Ovary (tissue), 7 donors: ENCODE measurements at regions not wholly inside any gene's neighbourhood (a gene's known extent, or its start where the extent isn't known, plus 50 kb on each side); places are given as distances from the start of the nearest gene placed in this dataset.

ENCODE experiments used
- DNase-seq, 5 donors: peaks; one replicate each; pipeline ENCODE4 v3.0.0-alpha.2; 2019 to 2020
- H3K27ac ChIP-seq, 2 donors: fragments of 200-600 bp; one replicate each; pipeline versions ENCODE4 v1.5.1 to v1.8.0; 2019 to 2022
- H3K27me3 ChIP-seq: fragments of 200-600 bp; one replicate; pipeline ENCODE4 v1.8.0; 2022
- H3K36me3 ChIP-seq: fragments of 200-600 bp; sonication (generic); one replicate; pipeline ENCODE4 v1.5.1; 2019
- H3K4me1 ChIP-seq: one replicate; pipeline ENCODE4 v1.8.1; 2013; ENCODE audit warnings: mild to moderate bottlenecking, moderate library complexity; ENCODE audit not compliant: insufficient read depth
- H3K4me3 ChIP-seq: fragments of 200-600 bp; sonication (generic); one replicate; pipeline ENCODE4 v1.5.1; 2017
- H3K9me3 ChIP-seq, 2 donors: fragments of 200-600 bp in 1 of 2; sonication (generic) in 1 of 2; one replicate each; pipeline versions ENCODE4 v1.5.1 to v1.8.1; 2013 to 2019; ENCODE audit warnings: mild to moderate bottlenecking in 1 of 2, moderate library complexity in 1 of 2
- EP300 ChIP-seq: sonication (generic); formaldehyde crosslinking; IDR thresholded peaks from one replicate; pipeline ENCODE4 v1.6.1; 2017; ENCODE audit warnings: antibody characterized with exemption
- POLR2A ChIP-seq: fragments of 450-650 bp; IDR thresholded peaks from one replicate; pipeline ENCODE4 v1.6.1; 2017; ENCODE audit warnings: antibody characterized with exemption, mild to moderate bottlenecking, moderate library complexity
- WGBS, 3 donors: extraction: QIAGEN DNeasy Blood & Tissue Kit in 1 of 3; methylation state at CpG; one replicate each; pipeline versions ENCODE4 v1.1.5 to v1.1.7; 2013 to 2017; 5-methylcytosine and 5-hydroxymethylcytosine counted together
- intact Hi-C, 4 donors: fragments of 100-400 bp; cut with DNase I; formaldehyde crosslinking; loops; one replicate each; pipeline versions ENCODE4 v1.11.0 to v1.15.1; 2022 to 2023
- TF ChIP-seq, protein P1 (sequence below), 3 donors: fragments of 450-650 bp in 2 of 3; fragments of 200-600 bp in 1 of 3; IDR thresholded peaks; one replicate each; pipeline versions ENCODE4 v1.5.1 to v1.8.0; 2016 to 2022; ENCODE audit warnings: antibody characterized with exemption in 3 of 3, mild to moderate bottlenecking in 1 of 3
- donor health status: DM: no; HTN: no; CAD: no; lungs with moderate emphysema.
- donor health status: DM: no; HTN: no; CAD: no.
- donor health status: Bipolar disorder and iron deficiency.
- donor health status: DM: no; HTN: no; CAD: no.
- donor health status: DM: yes; HTN: yes; CAD: no.

DNA sequence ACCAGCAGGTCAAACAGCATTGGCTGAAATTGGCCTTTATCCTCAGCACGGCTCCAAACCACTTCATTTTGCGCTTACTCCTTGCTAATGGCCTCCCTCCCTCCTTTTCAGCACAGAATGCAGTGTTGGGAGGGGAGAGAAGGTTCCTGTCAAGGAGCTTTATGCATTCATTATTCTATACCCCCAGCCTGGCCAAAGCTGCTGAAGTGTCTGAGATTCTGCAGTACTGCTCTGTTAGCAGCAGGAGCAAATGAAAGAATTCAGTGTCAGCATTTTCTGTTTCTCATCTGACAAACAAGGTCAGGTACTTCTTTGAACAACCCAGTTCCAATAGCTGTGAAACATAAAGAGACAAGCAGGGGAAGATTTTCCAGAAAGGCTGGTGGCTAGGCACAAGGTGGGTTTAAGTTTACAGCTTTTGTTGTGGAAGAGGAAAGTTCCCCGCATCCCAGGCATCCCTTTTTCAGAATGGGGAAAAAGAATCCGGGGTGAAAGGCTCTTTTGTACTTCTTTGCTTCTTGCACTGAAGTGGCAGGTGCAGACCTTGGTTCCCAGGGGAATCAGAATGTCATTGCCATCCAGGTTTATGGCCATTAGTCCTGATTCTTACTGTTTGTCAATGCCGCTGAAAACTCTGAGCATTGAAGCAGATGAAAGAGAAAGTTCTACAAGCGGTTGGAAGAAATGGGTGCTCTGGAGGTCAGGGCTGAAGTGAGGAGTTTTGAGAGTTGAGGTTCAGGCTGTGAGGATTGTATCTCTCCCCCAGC, 109.3 kb upstream of the APC start:
- no peak for DNase-seq
- 25 to 47% (median 32%) methylated on average over 6 of the region's 6 CpGs for WGBS, 3 donors
- Histone ChIP-seq H3K36me3 (no peaks in the 10 kb centered on the region), H3K27me3 (no peaks in the 10 kb centered on the region), H3K4me3 (no peak overlapping the region), H3K27ac (no peak overlapping the region), H3K4me1 (peaks cover 4% of the 10 kb centered on the region), H3K9me3 (no peaks in the 10 kb centered on the region)
- intact Hi-C loops, result no loop called here
- TF ChIP-seq POLR2A, result no peak

GRCh38 chr5:112630246-112631009, 107.3 kb upstream of the APC start:
- Histone ChIP-seq H3K9me3 (no peaks in the 10 kb centered on the region), H3K36me3 (no peaks in the 10 kb centered on the region), H3K27me3 (no peaks in the 10 kb centered on the region), H3K27ac (no peak overlapping the region), H3K4me1 (peaks cover 4% of the 10 kb centered on the region), H3K4me3 (no peak overlapping the region)
- DNase-seq, result no peak
- intact Hi-C loops, result no loop called here
- TF ChIP-seq EP300 (no peak), POLR2A (no peak)
- TF ChIP-seq, protein P1, sequence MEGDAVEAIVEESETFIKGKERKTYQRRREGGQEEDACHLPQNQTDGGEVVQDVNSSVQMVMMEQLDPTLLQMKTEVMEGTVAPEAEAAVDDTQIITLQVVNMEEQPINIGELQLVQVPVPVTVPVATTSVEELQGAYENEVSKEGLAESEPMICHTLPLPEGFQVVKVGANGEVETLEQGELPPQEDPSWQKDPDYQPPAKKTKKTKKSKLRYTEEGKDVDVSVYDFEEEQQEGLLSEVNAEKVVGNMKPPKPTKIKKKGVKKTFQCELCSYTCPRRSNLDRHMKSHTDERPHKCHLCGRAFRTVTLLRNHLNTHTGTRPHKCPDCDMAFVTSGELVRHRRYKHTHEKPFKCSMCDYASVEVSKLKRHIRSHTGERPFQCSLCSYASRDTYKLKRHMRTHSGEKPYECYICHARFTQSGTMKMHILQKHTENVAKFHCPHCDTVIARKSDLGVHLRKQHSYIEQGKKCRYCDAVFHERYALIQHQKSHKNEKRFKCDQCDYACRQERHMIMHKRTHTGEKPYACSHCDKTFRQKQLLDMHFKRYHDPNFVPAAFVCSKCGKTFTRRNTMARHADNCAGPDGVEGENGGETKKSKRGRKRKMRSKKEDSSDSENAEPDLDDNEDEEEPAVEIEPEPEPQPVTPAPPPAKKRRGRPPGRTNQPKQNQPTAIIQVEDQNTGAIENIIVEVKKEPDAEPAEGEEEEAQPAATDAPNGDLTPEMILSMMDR (IDR thresholded peaks at IDR 0.05), result no peak
- 56 to 61% (median 57%) methylated on average over 3 of the region's 3 CpGs for WGBS, 3 donors

- intact Hi-C loops, result no loop called here
- no peak overlapping the region for H3K4me3 ChIP-seq
- no peak for TF ChIP-seq POLR2A
- TF ChIP-seq, protein P1 (IDR thresholded peaks at IDR 0.05), result no peak
- no peak for TF ChIP-seq EP300
- H3K27me3 ChIP-seq, result no peaks in the 10 kb centered on the region
- no peaks in the 10 kb centered on the region for H3K9me3 ChIP-seq
- H3K36me3 ChIP-seq, result no peaks in the 10 kb centered on the region
- no peak for DNase-seq
- 94 to 96% (median 95%) methylated on average over 1 of the region's 1 CpG for WGBS, 3 donors
- H3K4me1 ChIP-seq, result no peaks in the 10 kb centered on the region
- no peak overlapping the region for H3K27ac ChIP-seq
Measured at GRCh38 chr5:112634166-112634565, 103.5 kb upstream of the APC start.

DNA sequence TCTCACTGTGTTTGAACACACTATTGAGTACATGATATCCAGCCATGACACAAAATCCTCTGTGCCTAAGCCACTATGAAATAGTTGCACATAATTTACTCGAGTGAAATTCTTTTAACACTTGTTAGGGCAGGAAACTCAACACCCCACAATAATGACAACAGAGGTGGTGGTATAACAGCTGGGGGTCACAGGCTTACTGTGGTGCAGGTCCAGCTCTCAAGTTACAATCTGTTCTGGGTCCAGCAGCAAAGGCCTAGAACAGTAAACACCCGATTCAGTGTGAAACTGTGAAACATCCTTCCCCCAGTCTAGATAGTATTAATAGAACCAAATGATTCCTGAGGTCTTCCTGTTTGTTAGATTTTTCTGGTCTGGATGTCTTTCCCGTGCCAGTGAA, 102.9 kb upstream of the APC start:
- intact Hi-C loops, result no loop called here
- H3K27ac ChIP-seq, result no peak overlapping the region
- no peaks in the 10 kb centered on the region for H3K27me3 ChIP-seq
- WGBS, 3 donors, result 74 to 84% (median 75%) methylated on average over 3 of the region's 3 CpGs
- DNase-seq, result no peak
- H3K4me3 ChIP-seq, result no peak overlapping the region
- H3K36me3 ChIP-seq, result no peaks in the 10 kb centered on the region
- no peaks in the 10 kb centered on the region for H3K4me1 ChIP-seq
- no peak for TF ChIP-seq POLR2A
- TF ChIP-seq EP300, result no peak
- TF ChIP-seq, protein P1 (IDR thresholded peaks at IDR 0.05), result no peak
- H3K9me3 ChIP-seq, result no peaks in the 10 kb centered on the region

- no peak overlapping the region for H3K27ac ChIP-seq
- no peaks in the 10 kb centered on the region for H3K36me3 ChIP-seq
- WGBS, 3 donors, result 71 to 80% (median 73%) methylated on average over 3 of the region's 3 CpGs
- intact Hi-C loops, result no loop called here
- no peaks in the 10 kb centered on the region for H3K9me3 ChIP-seq
- H3K27me3 ChIP-seq, result no peaks in the 10 kb centered on the region
- no peak overlapping the region for H3K4me3 ChIP-seq
- no peaks in the 10 kb centered on the region for H3K4me1 ChIP-seq
- no peak for DNase-seq
- no peak for TF ChIP-seq POLR2A
- TF ChIP-seq EP300, result no peak
- TF ChIP-seq, protein P1 (IDR thresholded peaks at IDR 0.05), result no peak
Measured at GRCh38 chr5:112635276-112635675, 102.4 kb upstream of the APC start.
